IMR-90 (cell line): ENCODE measurements at regions not wholly inside any gene's neighbourhood (a gene's known extent, or its start where the extent isn't known, plus 50 kb on each side); places are given as distances from the start of the nearest gene placed in this dataset.

Experiments used
- ATAC-seq: fragments of 200-7000 bp; cut with Tn5 transposase; 2 replicates; pipeline ENCODE4 v1.9.1; 2020; ENCODE audit warnings: low read depth, mild to moderate bottlenecking, moderate library complexity
- BruUV-seq: library from RNA; stranded (reverse); fragments of 400-500 nt; replicated peaks from 2 replicates; lab custom pipeline; 2021; lab: Mats Ljungman, UMichigan
- CTCF ChIA-PET: fragments of 300-600 bp; formaldehyde crosslinking; extraction: SDS; loops from one replicate; lab custom pipeline; 2021; ENCODE audit warnings: antibody characterized with exemption; lab: Yijun Ruan, JAX
- POLR2A ChIA-PET: fragments of 300-600 bp; sonication (Branson Sonifier 250); formaldehyde crosslinking; loops from one replicate; lab custom pipeline; 2022; ENCODE audit warnings: antibody characterized with exemption; ENCODE audit not compliant: unreplicated experiment; lab: Charles Lee
- DNase-seq: peaks from one replicate; pipeline ENCODE4 v3.0.0; 2013
- H2AFZ ChIP-seq: replicated peaks from 2 replicates; pipeline ENCODE3; 2013; ENCODE audit warnings: low read length, mild to moderate bottlenecking; ENCODE audit not compliant: poor library complexity
- H2AK5ac ChIP-seq: 2 replicates; pipeline ENCODE4 v1.6.1; 2013; ENCODE audit warnings: low read depth, low read length, inconsistent platforms
- H2AK9ac ChIP-seq: replicated peaks from 2 replicates; pipeline ENCODE3; 2013; ENCODE audit warnings: mild to moderate bottlenecking, low read depth, low read length, moderate library complexity; ENCODE audit not compliant: poor library complexity
- H2BK120ac ChIP-seq: 2 replicates; pipeline ENCODE4 v1.6.1; 2013; ENCODE audit warnings: low read depth, low read length, inconsistent platforms
- H2BK15ac ChIP-seq: 3 replicates; pipeline ENCODE4 v1.6.1; 2013; ENCODE audit warnings: low read depth, low read length, inconsistent platforms
- H2BK20ac ChIP-seq: 2 replicates; pipeline ENCODE4 v1.6.1; 2013; ENCODE audit warnings: low read depth, mild to moderate bottlenecking, inconsistent platforms, low read length, moderate library complexity
- H2BK5ac ChIP-seq: 2 replicates; pipeline ENCODE4 v1.6.1; 2013; ENCODE audit warnings: mild to moderate bottlenecking, low read depth, low read length, inconsistent platforms; ENCODE audit not compliant: poor library complexity, severe bottlenecking
- H3K14ac ChIP-seq: replicated peaks from 2 replicates; pipeline ENCODE4 v1.6.1; 2013; ENCODE audit warnings: low read depth, low read length, inconsistent platforms
- H3K18ac ChIP-seq: 2 replicates; pipeline ENCODE4 v1.6.1; 2013; ENCODE audit warnings: low read depth, low read length, control low read depth
- H3K23ac ChIP-seq: 2 replicates; pipeline ENCODE4 v1.6.1; 2013; ENCODE audit warnings: low read depth, low read length, inconsistent platforms
- H3K27ac ChIP-seq: 2 replicates; pipeline ENCODE4 v1.5.1; 2013; ENCODE audit warnings: mild to moderate bottlenecking, control low read depth, low read length; ENCODE audit not compliant: insufficient read depth
- H3K27me3 ChIP-seq: 2 replicates; pipeline ENCODE4 v1.6.1; 2013; ENCODE audit warnings: low read length; ENCODE audit not compliant: control insufficient read depth, insufficient read depth
- H3K36me3 ChIP-seq: 2 replicates; pipeline ENCODE4 v1.6.1; 2013; ENCODE audit warnings: low read length, mixed read lengths; ENCODE audit not compliant: control insufficient read depth, insufficient read depth
- H3K4ac ChIP-seq: 2 replicates; pipeline ENCODE4 v1.6.1; 2013; ENCODE audit warnings: low read depth, low read length, inconsistent platforms
- H3K4me1 ChIP-seq: 2 replicates; pipeline ENCODE4 v1.6.1; 2013; ENCODE audit warnings: low read length, mixed read lengths; ENCODE audit not compliant: control insufficient read depth, insufficient read depth
- H3K4me2 ChIP-seq: 2 replicates; pipeline ENCODE4 v1.6.1; 2013; ENCODE audit warnings: low read depth, mild to moderate bottlenecking, control low read depth, low read length, moderate library complexity
- H3K4me3 ChIP-seq: 2 replicates; pipeline ENCODE4 v1.5.1; 2013; ENCODE audit warnings: low read depth, mild to moderate bottlenecking, control low read depth, low read length, moderate library complexity; ENCODE audit not compliant: insufficient read depth
- H3K56ac ChIP-seq: 2 replicates; pipeline ENCODE4 v1.6.1; 2013; ENCODE audit warnings: low read length, inconsistent platforms; ENCODE audit not compliant: insufficient read depth; ENCODE audit errors: extremely low read depth
- H3K79me1 ChIP-seq, 2 experiments: 2 replicates each; pipeline ENCODE4 v1.6.1; 2013; ENCODE audit warnings: low read length in 2 of 2, inconsistent platforms in 1 of 2, low read depth in 1 of 2
- H3K9ac ChIP-seq: 2 replicates; pipeline ENCODE4 v1.6.1; 2013; ENCODE audit warnings: low read depth, low read length, control low read depth
- H3K9me1 ChIP-seq: 2 replicates; pipeline ENCODE4 v1.6.1; 2013; ENCODE audit warnings: low read length, inconsistent platforms; ENCODE audit not compliant: insufficient read depth
- H3K9me3 ChIP-seq: 2 replicates; pipeline ENCODE4 v1.6.1; 2013; ENCODE audit warnings: low read length; ENCODE audit not compliant: control insufficient read depth, insufficient read depth
- H4K20me1 ChIP-seq: 2 replicates; pipeline ENCODE4 v1.6.1; 2013; ENCODE audit warnings: low read length, inconsistent platforms; ENCODE audit not compliant: insufficient read depth
- H4K5ac ChIP-seq: 2 replicates; pipeline ENCODE4 v1.6.1; 2013; ENCODE audit warnings: mild to moderate bottlenecking, low read depth, low read length, control low read depth
- H4K8ac ChIP-seq, 2 experiments: 2 replicates each; pipeline ENCODE4 v1.6.1; 2013; ENCODE audit warnings: low read depth in 2 of 2, low read length in 2 of 2, control low read depth in 1 of 2, inconsistent platforms in 1 of 2
- H4K91ac ChIP-seq: 2 replicates; pipeline ENCODE4 v1.6.1; 2013; ENCODE audit warnings: low read depth, low read length, inconsistent platforms; ENCODE audit not compliant: insufficient read depth
- BHLHE40 ChIP-seq: fragments of 150-350 bp; IDR thresholded peaks from 2 replicates; pipeline ENCODE4 v1.6.1; 2016; ENCODE audit warnings: mild to moderate bottlenecking, low read depth, low read length
- CEBPB ChIP-seq: IDR thresholded peaks from 2 replicates; pipeline ENCODE4 v1.6.1; 2012; ENCODE audit warnings: low read depth, low read length, improper control_type of control experiment
- CHD1 ChIP-seq: IDR thresholded peaks from 2 replicates; pipeline ENCODE4 v1.6.1; 2012; ENCODE audit warnings: low read depth, low read length, improper control_type of control experiment
- FOS ChIP-seq: fragments of 150-350 bp; IDR thresholded peaks from 2 replicates; pipeline ENCODE4 v1.6.1; 2016; ENCODE audit warnings: low read depth, low read length
- MAFK ChIP-seq: IDR thresholded peaks from 2 replicates; pipeline ENCODE4 v1.6.1; 2012; ENCODE audit warnings: low read depth, low read length, improper control_type of control experiment
- MAZ ChIP-seq: IDR thresholded peaks from 2 replicates; pipeline ENCODE4 v1.6.1; 2012; ENCODE audit warnings: low read depth, mild to moderate bottlenecking, low read length, improper control_type of control experiment, moderate library complexity, borderline replicate concordance
- MXI1 ChIP-seq: IDR thresholded peaks from 2 replicates; pipeline ENCODE4 v1.6.1; 2012; ENCODE audit warnings: low read depth, mild to moderate bottlenecking, low read length, moderate library complexity, borderline replicate concordance
- NFE2L2 ChIP-seq: fragments of 150-350 bp; IDR thresholded peaks from 2 replicates; pipeline ENCODE4 v1.6.1; 2016; ENCODE audit warnings: low read depth, mild to moderate bottlenecking, low read length
- POLR2A ChIP-seq: IDR thresholded peaks from 2 replicates; pipeline ENCODE4 v1.6.1; 2012; ENCODE audit warnings: mild to moderate bottlenecking, low read depth, low read length
- RAD21 ChIP-seq: IDR thresholded peaks from 2 replicates; pipeline ENCODE4 v1.6.1; 2012; ENCODE audit warnings: low read length, improper control_type of control experiment
- RCOR1 ChIP-seq: IDR thresholded peaks from 2 replicates; pipeline ENCODE4 v1.6.1; 2012; ENCODE audit warnings: mild to moderate bottlenecking, low read length, improper control_type of control experiment; ENCODE audit not compliant: insufficient replicate concordance
- RFX5 ChIP-seq: IDR thresholded peaks from 2 replicates; pipeline ENCODE4 v1.8.0; 2012; ENCODE audit warnings: low read depth, mild to moderate bottlenecking, low read length, moderate library complexity
- SMC3 ChIP-seq: fragments of 150-350 bp; IDR thresholded peaks from 2 replicates; pipeline ENCODE4 v1.6.1; 2016; ENCODE audit warnings: low read depth, mild to moderate bottlenecking, antibody characterized with exemption, low read length, moderate library complexity
- WGBS, 2 experiments: methylation state at CpG; one replicate each; pipeline versions ENCODE4 v1.1.5 to v1.1.7; 2013; ENCODE audit warnings: missing lambda C conversion rate in 2 of 2; ENCODE audit not compliant: insufficient read length in 1 of 2; ENCODE audit errors: extremely low coverage in 2 of 2; 5-methylcytosine and 5-hydroxymethylcytosine counted together
- dilution Hi-C: fragments of 300-500 bp; cut with HindIII; formaldehyde crosslinking; loops from one replicate; pipeline ENCODE4 v1.14.3; 2018; ENCODE audit warnings: low sequenced_read_pairs; ENCODE audit not compliant: unreplicated experiment
- in situ Hi-C: fragments of 300-500 bp; cut with MboI; formaldehyde crosslinking; loops from 3 replicates; pipeline ENCODE4 v1.14.3; 2019; ENCODE audit warnings: low sequenced_read_pairs, inconsistent platforms, mixed read lengths
- intact Hi-C: fragments of 100-400 bp; cut with micrococcal nuclease; formaldehyde crosslinking; loops from 2 replicates; pipeline ENCODE4 v1.10.0; 2022
- TF ChIP-seq, protein P1 (sequence below): fragments of 150-350 bp; IDR thresholded peaks from 2 replicates; pipeline ENCODE4 v1.6.1; 2016; ENCODE audit warnings: low read depth, mild to moderate bottlenecking, low read length, moderate library complexity, borderline replicate concordance
- TF ChIP-seq, protein P2 (sequence below): fragments of 150-350 bp; IDR thresholded peaks from 2 replicates; pipeline ENCODE4 v1.6.1; 2017; ENCODE audit warnings: mild to moderate bottlenecking, antibody characterized with exemption, low read length, low read depth
- TF ChIP-seq, protein P3 (sequence below): conservative IDR thresholded peaks from 2 replicates; pipeline ENCODE4 v1.5.1; 2012; ENCODE audit warnings: mild to moderate bottlenecking, low read depth, low read length, improper control_type of control experiment

DNA sequence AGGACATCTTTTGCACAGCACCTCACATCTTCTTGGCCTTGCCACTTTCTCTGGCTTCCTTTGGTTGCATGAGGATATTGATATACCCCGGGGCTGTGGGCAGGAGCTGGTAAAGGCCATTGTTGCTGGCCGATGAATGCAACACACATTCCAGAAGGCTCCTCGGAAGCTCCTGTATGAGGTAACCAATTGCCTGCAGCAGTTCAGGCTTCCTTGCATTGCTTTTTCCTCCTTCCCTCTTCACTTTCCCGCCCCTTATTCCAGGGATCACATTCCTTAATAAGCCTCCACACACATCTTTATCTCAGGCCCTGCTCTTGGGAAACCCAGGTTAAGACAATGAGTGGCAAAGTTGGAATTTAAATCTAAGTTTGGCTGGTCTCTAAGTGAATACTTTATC, 505.4 kb upstream of the CLINT1 start:
- H2BK5ac ChIP-seq = no peak overlapping the region
- H2AK5ac ChIP-seq = no peak overlapping the region

More for the DNA sequence above, 505.4 kb upstream of the CLINT1 start:
- H3K9me1 ChIP-seq = no peaks in the 10 kb centered on the region
- no peak overlapping the region for H4K91ac ChIP-seq
- H2BK120ac ChIP-seq = no peak overlapping the region
- POLR2A ChIA-PET = no interaction called here
- H3K23ac ChIP-seq = no peak overlapping the region
- H3K36me3 ChIP-seq = no peaks in the 10 kb centered on the region
- no peak overlapping the region for H3K56ac ChIP-seq
- no peaks in the 10 kb centered on the region for H3K4me1 ChIP-seq
- H3K9me3 ChIP-seq = no peaks in the 10 kb centered on the region
- no peak overlapping the region for H3K14ac ChIP-seq
- H3K9ac ChIP-seq = no peak overlapping the region
- CTCF ChIA-PET = no interaction called here
- BruUV-seq = no TSS peak
- TF ChIP-seq, protein P1, sequence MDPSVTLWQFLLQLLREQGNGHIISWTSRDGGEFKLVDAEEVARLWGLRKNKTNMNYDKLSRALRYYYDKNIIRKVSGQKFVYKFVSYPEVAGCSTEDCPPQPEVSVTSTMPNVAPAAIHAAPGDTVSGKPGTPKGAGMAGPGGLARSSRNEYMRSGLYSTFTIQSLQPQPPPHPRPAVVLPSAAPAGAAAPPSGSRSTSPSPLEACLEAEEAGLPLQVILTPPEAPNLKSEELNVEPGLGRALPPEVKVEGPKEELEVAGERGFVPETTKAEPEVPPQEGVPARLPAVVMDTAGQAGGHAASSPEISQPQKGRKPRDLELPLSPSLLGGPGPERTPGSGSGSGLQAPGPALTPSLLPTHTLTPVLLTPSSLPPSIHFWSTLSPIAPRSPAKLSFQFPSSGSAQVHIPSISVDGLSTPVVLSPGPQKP = no peak
- TF ChIP-seq RCOR1 (no peak), RFX5 (no peak), RAD21 (no peak), POLR2A (no peak), CHD1 (no peak), SMC3 (no peak), NFE2L2 (no peak), FOS (no peak), CEBPB (no peak), BHLHE40 (no peak), MAZ (no peak), MXI1 (no peak), MAFK (no peak)
- TF ChIP-seq, protein P2, sequence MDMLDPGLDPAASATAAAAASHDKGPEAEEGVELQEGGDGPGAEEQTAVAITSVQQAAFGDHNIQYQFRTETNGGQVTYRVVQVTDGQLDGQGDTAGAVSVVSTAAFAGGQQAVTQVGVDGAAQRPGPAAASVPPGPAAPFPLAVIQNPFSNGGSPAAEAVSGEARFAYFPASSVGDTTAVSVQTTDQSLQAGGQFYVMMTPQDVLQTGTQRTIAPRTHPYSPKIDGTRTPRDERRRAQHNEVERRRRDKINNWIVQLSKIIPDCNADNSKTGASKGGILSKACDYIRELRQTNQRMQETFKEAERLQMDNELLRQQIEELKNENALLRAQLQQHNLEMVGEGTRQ = no peak
- TF ChIP-seq, protein P3, sequence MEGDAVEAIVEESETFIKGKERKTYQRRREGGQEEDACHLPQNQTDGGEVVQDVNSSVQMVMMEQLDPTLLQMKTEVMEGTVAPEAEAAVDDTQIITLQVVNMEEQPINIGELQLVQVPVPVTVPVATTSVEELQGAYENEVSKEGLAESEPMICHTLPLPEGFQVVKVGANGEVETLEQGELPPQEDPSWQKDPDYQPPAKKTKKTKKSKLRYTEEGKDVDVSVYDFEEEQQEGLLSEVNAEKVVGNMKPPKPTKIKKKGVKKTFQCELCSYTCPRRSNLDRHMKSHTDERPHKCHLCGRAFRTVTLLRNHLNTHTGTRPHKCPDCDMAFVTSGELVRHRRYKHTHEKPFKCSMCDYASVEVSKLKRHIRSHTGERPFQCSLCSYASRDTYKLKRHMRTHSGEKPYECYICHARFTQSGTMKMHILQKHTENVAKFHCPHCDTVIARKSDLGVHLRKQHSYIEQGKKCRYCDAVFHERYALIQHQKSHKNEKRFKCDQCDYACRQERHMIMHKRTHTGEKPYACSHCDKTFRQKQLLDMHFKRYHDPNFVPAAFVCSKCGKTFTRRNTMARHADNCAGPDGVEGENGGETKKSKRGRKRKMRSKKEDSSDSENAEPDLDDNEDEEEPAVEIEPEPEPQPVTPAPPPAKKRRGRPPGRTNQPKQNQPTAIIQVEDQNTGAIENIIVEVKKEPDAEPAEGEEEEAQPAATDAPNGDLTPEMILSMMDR = no peak
- DNase-seq = no peak
- ATAC-seq = no peak
- in situ Hi-C loops = no loop called here
- H2BK20ac ChIP-seq = no peak overlapping the region
- H4K8ac ChIP-seq = no peak overlapping the region
- no peak overlapping the region for H3K4me2 ChIP-seq
- H4K20me1 ChIP-seq = no peaks in the 10 kb centered on the region
- H3K4ac ChIP-seq = no peak overlapping the region
- intact Hi-C loops = no loop called here
- no peak overlapping the region for H2AFZ ChIP-seq
- no CpG with 5 or more reads among the region's 4 CpGs for WGBS, 2 experiments
- H3K4me3 ChIP-seq = no peak overlapping the region
- H3K18ac ChIP-seq = no peak overlapping the region
- dilution Hi-C loops = no loop called here
- no peaks in the 10 kb centered on the region for H3K79me1 ChIP-seq
- no peak overlapping the region for H2BK15ac ChIP-seq
- H3K27ac ChIP-seq = no peak overlapping the region
- H2AK9ac ChIP-seq = no peak overlapping the region
- no peak overlapping the region for H4K5ac ChIP-seq
- H3K27me3 ChIP-seq = no peaks in the 10 kb centered on the region; the same call in 1 of the 2 replicates
